GM23338 (cell line): ENCODE measurements at regions not wholly inside any gene's neighbourhood (a gene's known extent, or its start where the extent isn't known, plus 50 kb on each side); places are given as distances from the start of the nearest gene placed in this dataset.

Source experiments
- ATAC-seq: fragments of 200-7000 bp; cut with Tn5 transposase; 3 replicates; pipeline ENCODE4 v1.9.1; 2020
- DNase-seq: peaks from one replicate; pipeline ENCODE4 v3.0.0-alpha.2; 2015; ENCODE audit warnings: low spot score
- H2AFZ ChIP-seq: fragments of 200-600 bp; sonication (generic); 2 replicates; pipeline ENCODE4 v1.8.0; 2016; ENCODE audit warnings: antibody characterized with exemption, mild to moderate bottlenecking, moderate library complexity
- H3F3A ChIP-seq: fragments of 200-600 bp; sonication (generic); replicated peaks from 2 replicates; pipeline ENCODE4 v1.8.0; 2017; ENCODE audit warnings: antibody characterized with exemption, mixed run types, low read depth
- H3K27ac ChIP-seq: fragments of 200-600 bp; sonication (generic); 2 replicates; pipeline ENCODE4 v1.6.1; 2016; ENCODE audit warnings: low read depth
- H3K27me3 ChIP-seq: fragments of 200-600 bp; sonication (generic); 2 replicates; pipeline ENCODE4 v1.8.0; 2016; ENCODE audit warnings: mild to moderate bottlenecking, mixed run types, moderate library complexity; ENCODE audit not compliant: insufficient read depth
- H3K36me3 ChIP-seq: fragments of 200-600 bp; sonication (generic); 2 replicates; pipeline ENCODE4 v1.8.0; 2016; ENCODE audit warnings: mild to moderate bottlenecking; ENCODE audit not compliant: insufficient read depth
- H3K4me1 ChIP-seq: fragments of 200-600 bp; sonication (generic); 2 replicates; pipeline ENCODE4 v1.8.0; 2016; ENCODE audit warnings: mild to moderate bottlenecking, moderate library complexity; ENCODE audit not compliant: insufficient read depth
- H3K4me2 ChIP-seq: fragments of 200-600 bp; sonication (generic); 2 replicates; pipeline ENCODE4 v1.7.1; 2017; ENCODE audit warnings: mixed run types
- H3K4me3 ChIP-seq: fragments of 200-600 bp; sonication (generic); 2 replicates; pipeline ENCODE4 v1.6.1; 2016; ENCODE audit warnings: mixed run types
- H3K79me2 ChIP-seq: fragments of 200-600 bp; sonication (generic); replicated peaks from 2 replicates; pipeline ENCODE4 v1.8.0; 2017; ENCODE audit warnings: mild to moderate bottlenecking; ENCODE audit not compliant: insufficient read depth
- H3K9me2 ChIP-seq: fragments of 200-600 bp; sonication (generic); 2 replicates; pipeline ENCODE4 v1.8.0; 2017; ENCODE audit not compliant: insufficient read depth
- H4K20me1 ChIP-seq: fragments of 200-600 bp; sonication (generic); replicated peaks from 2 replicates; pipeline ENCODE4 v1.8.0; 2017; ENCODE audit warnings: mild to moderate bottlenecking; ENCODE audit not compliant: insufficient read depth
- H3K27ac Mint-ChIP-seq: 2 replicates; pipeline ENCODE4 v1.8.0; 2020; ENCODE audit warnings: inconsistent platforms, mild to moderate bottlenecking, moderate library complexity, mixed read lengths
- H3K27me3 Mint-ChIP-seq: 3 replicates; pipeline ENCODE4 v1.8.0; 2022; ENCODE audit warnings: low read depth, mild to moderate bottlenecking, moderate library complexity, mixed read lengths, inconsistent platforms; ENCODE audit not compliant: insufficient read depth, poor library complexity
- H3K36me3 Mint-ChIP-seq: 3 replicates; pipeline ENCODE4 v1.8.0; 2021; ENCODE audit warnings: low read depth, mild to moderate bottlenecking, inconsistent platforms, moderate library complexity, mixed read lengths
- H3K4me1 Mint-ChIP-seq: 3 replicates; pipeline ENCODE4 v1.8.0; 2020; ENCODE audit warnings: mild to moderate bottlenecking, inconsistent platforms, mixed read lengths
- H3K4me3 Mint-ChIP-seq: 3 replicates; pipeline ENCODE4 v1.8.0; 2021; ENCODE audit warnings: moderate library complexity, mild to moderate bottlenecking, inconsistent platforms, mixed read lengths
- H3K9me3 Mint-ChIP-seq: 3 replicates; pipeline ENCODE4 v1.8.0; 2020; ENCODE audit warnings: moderate library complexity, mild to moderate bottlenecking, inconsistent platforms, mixed read lengths
- CTCF ChIP-seq, 2 experiments: fragments of 200-600 bp in 1 of 2; sonication (generic) in 1 of 2; conservative IDR thresholded peaks; 2 replicates each; pipeline versions ENCODE4 v1.5.1 to v1.6.1; 2016 to 2017; ENCODE audit warnings: antibody characterized with exemption in 2 of 2, low read depth in 2 of 2, mild to moderate bottlenecking in 2 of 2, moderate library complexity in 1 of 2
- ETS1 ChIP-seq: IDR thresholded peaks from 2 replicates; pipeline ENCODE4 v1.6.1; 2016; ENCODE audit warnings: antibody characterized with exemption
- EZH2 ChIP-seq: fragments of 200-600 bp; sonication (generic); IDR thresholded peaks from one replicate; pipeline ENCODE4 v1.8.0; 2017; ENCODE audit warnings: antibody characterized with exemption, mild to moderate bottlenecking, low read depth; ENCODE audit not compliant: unreplicated experiment
- JUNB ChIP-seq: IDR thresholded peaks from one replicate; pipeline ENCODE4 v1.6.1; 2016; ENCODE audit warnings: antibody characterized with exemption; ENCODE audit not compliant: unreplicated experiment
- NANOG ChIP-seq: IDR thresholded peaks from 2 replicates; pipeline ENCODE4 v1.6.1; 2016; ENCODE audit warnings: antibody characterized with exemption, borderline replicate concordance
- POLR2AphosphoS5 ChIP-seq: IDR thresholded peaks from 2 replicates; pipeline ENCODE4 v1.6.1; 2016; ENCODE audit warnings: antibody characterized with exemption, low read depth
- REST ChIP-seq: IDR thresholded peaks from one replicate; pipeline ENCODE4 v1.6.1; 2018; ENCODE audit warnings: antibody characterized with exemption; ENCODE audit not compliant: unreplicated experiment
- STAT1 ChIP-seq: IDR thresholded peaks from one replicate; pipeline ENCODE4 v1.6.1; 2016; ENCODE audit warnings: antibody characterized with exemption; ENCODE audit not compliant: unreplicated experiment
- ZNF114 ChIP-seq: fragments of 250-450 bp; sonication (Bioruptor Pico); IDR thresholded peaks from 2 replicates; pipeline ENCODE4 v1.5.0; 2020; ENCODE audit warnings: mild to moderate bottlenecking, moderate library complexity

- H3K36me3 Mint-ChIP-seq, result no peaks in the 10 kb centered on the region
- Histone ChIP-seq H3K27ac (no peak overlapping the region), H4K20me1 (no peaks in the 10 kb centered on the region), H3K4me2 (no peak overlapping the region), H3K9me2 (no peaks in the 10 kb centered on the region), H3K4me1 (no peaks in the 10 kb centered on the region), H3K4me3 (no peak overlapping the region), H3K27me3 (no peaks in the 10 kb centered on the region), H3K79me2 (no peaks in the 10 kb centered on the region), H2AFZ (no peak overlapping the region), H3F3A (no peaks in the 10 kb centered on the region), H3K36me3 (no peaks in the 10 kb centered on the region)
- H3K27me3 Mint-ChIP-seq, result no peaks in the 10 kb centered on the region
- H3K9me3 Mint-ChIP-seq, result no peaks in the 10 kb centered on the region
- ATAC-seq (no peak), DNase-seq (no peak)
- TF ChIP-seq JUNB (no peak), EZH2 (no peak), ZNF114 (CRISPR knock-in tag) (no peak), NANOG (no peak), REST (no peak), POLR2AphosphoS5 (no peak), CTCF (conservative IDR thresholded peaks at IDR 0.05; ENCODE audit: low read depth in 2 of 2) (no peak), STAT1 (no peak)
- H3K4me3 Mint-ChIP-seq, result no peak overlapping the region
- no peak overlapping the region for H3K27ac Mint-ChIP-seq
- no peaks in the 10 kb centered on the region for H3K4me1 Mint-ChIP-seq
Measured at GRCh38 chr13:97161582-97162231, 60.4 kb upstream of the MBNL2 start.

- Histone ChIP-seq H3K27ac (no peak overlapping the region), H3K4me1 (no peaks in the 10 kb centered on the region), H3K36me3 (no peaks in the 10 kb centered on the region), H3K4me3 (no peak overlapping the region), H4K20me1 (no peaks in the 10 kb centered on the region), H3K9me2 (peaks cover 3% of the 10 kb centered on the region; the same call in 1 of the 2 replicates), H3K27me3 (no peaks in the 10 kb centered on the region), H3K4me2 (no peak overlapping the region), H3K79me2 (no peaks in the 10 kb centered on the region), H3F3A (no peaks in the 10 kb centered on the region), H2AFZ (no peak overlapping the region)
- Mint-ChIP-seq H3K4me1 (no peaks in the 10 kb centered on the region), H3K4me3 (no peak overlapping the region), H3K36me3 (no peaks in the 10 kb centered on the region), H3K9me3 (no peaks in the 10 kb centered on the region), H3K27me3 (no peaks in the 10 kb centered on the region), H3K27ac (no peak overlapping the region)
- no peak for DNase-seq
- no peak for ATAC-seq
- no peak for TF ChIP-seq ETS1
Measured at GRCh38 chr13:97165502-97166425, 56.4 kb upstream of the MBNL2 start.
